RWPE1 (cell line): ENCODE measurements at regions not wholly inside any gene's neighbourhood (a gene's known extent, or its start where the extent isn't known, plus 50 kb on each side); places are given as distances from the start of the nearest gene placed in this dataset.

Experiments
- CTCF ChIA-PET: fragments of 350-600 bp; sonication (Branson Sonifier 250); formaldehyde crosslinking; extraction: SDS; loops from one replicate; lab custom pipeline; 2021; lab: Yijun Ruan, JAX
- POLR2A ChIA-PET: fragments of 400-600 bp; formaldehyde crosslinking; extraction: SDS; loops from one replicate; lab custom pipeline; 2020; ENCODE audit warnings: antibody characterized with exemption; ENCODE audit not compliant: low non-redundant PET; lab: Yijun Ruan, JAX
- DNase-seq: peaks from one replicate; pipeline ENCODE4 v3.0.0; 2012; ENCODE audit warnings: low spot score
- H3K27ac ChIP-seq: fragments of 450-650 bp; 2 replicates; pipeline ENCODE4 v1.5.1; 2017
- CTCF ChIP-seq: fragments of 450-650 bp; conservative IDR thresholded peaks from 2 replicates; pipeline ENCODE4 v1.5.1; 2017; ENCODE audit warnings: low read depth, mild to moderate bottlenecking

GRCh38 chr20:52019313-52019712 lies 172.3 kb downstream of the ZFP64 start:
- ChIA-PET POLR2A (no interaction called here), CTCF (no interaction called here)
- no peak for TF ChIP-seq CTCF
- no peak for DNase-seq
- H3K27ac ChIP-seq, result no peak overlapping the region

GRCh38 chr20:52017669-52018317 lies 173.8 kb downstream of the ZFP64 start:
- DNase-seq, result no peak
- TF ChIP-seq CTCF, result no peak
- POLR2A ChIA-PET, result no interaction called here
- CTCF ChIA-PET, result interaction anchor here (0.7 kb wide), 1 partner anchor 273 kb away, joined by 3 read pairs; no protein-coding TSS in a partner anchor
- H3K27ac ChIP-seq, result no peak overlapping the region

- CTCF ChIA-PET, result interaction anchor here (0.6 to 0.7 kb wide), 2 partner anchors 14 to 99 kb away, joined by 3 read pairs; no protein-coding TSS in a partner anchor
- POLR2A ChIA-PET, result no interaction called here
- no peak for DNase-seq
- TF ChIP-seq CTCF, result no peak
- no peak overlapping the region for H3K27ac ChIP-seq
Measured at GRCh38 chr20:52016022-52016421, 175.6 kb downstream of the ZFP64 start.

GRCh38 chr20:52015155-52015554 lies 176.4 kb downstream of the ZFP64 start:
- POLR2A ChIA-PET, result interaction anchor here (0.6 kb wide), 1 partner anchor 134 kb away, joined by 6 read pairs; no protein-coding TSS in a partner anchor
- H3K27ac ChIP-seq, result no peak overlapping the region
- DNase-seq, result no peak
- TF ChIP-seq CTCF, result no peak
- CTCF ChIA-PET, result interaction anchor here (0.5 to 1.1 kb wide), 3 partner anchors 13 to 1781 kb away, joined by 3 to 5 read pairs (median 3); no protein-coding TSS in a partner anchor

- CTCF ChIA-PET, result interaction anchor here (0.6 kb wide), 1 partner anchor 35 kb away, joined by 4 read pairs; no protein-coding TSS in a partner anchor
- DNase-seq, result no peak
- POLR2A ChIA-PET, result no interaction called here
- H3K27ac ChIP-seq, result no peak overlapping the region
- no peak for TF ChIP-seq CTCF
Measured at GRCh38 chr20:52012079-52012478, 179.5 kb downstream of the ZFP64 start.

- POLR2A ChIA-PET, result no interaction called here
- CTCF ChIA-PET, result no interaction called here
- no peak for TF ChIP-seq CTCF
- no peak for DNase-seq
- H3K27ac ChIP-seq, result no peak overlapping the region
Measured at GRCh38 chr20:52011093-52011492, 180.5 kb downstream of the ZFP64 start.
